ENCODE measurements at regions not wholly inside any gene's neighbourhood (a gene's known extent, or its start where the extent isn't known, plus 50 kb on each side); places are given as distances from the start of the nearest gene placed in this dataset.

- no TSS peak for BruUV-seq (replicated peaks)
- ATAC-seq (no peak), DNase-seq (ENCODE audit: low read depth, low spot score) (no peak)
- no peaks in the 10 kb centered on the region; a peak in 1 of 4 replicates for H3K9me3 ChIP-seq (ENCODE audit: control insufficient read depth in 1 of 2, insufficient read depth in 1 of 2, low read depth in 1 of 2, low read length in 2 of 2)
- no peaks in the 10 kb centered on the region for H3K27me3 ChIP-seq (ENCODE audit: insufficient read depth, low read length)
- ChIA-PET POLR2A (no interaction called here), CTCF (no interaction called here), RAD21 (ENCODE audit: low non-redundant PET in 1 of 2, low total read pairs in 2 of 2, uncharacterized antibody in 2 of 2, unreplicated experiment in 2 of 2) (no interaction called here)
- no peak overlapping the region for H2AFZ ChIP-seq (ENCODE audit: low read depth, low read length, poor library complexity, severe bottlenecking)
- TF ChIP-seq, protein P1, sequence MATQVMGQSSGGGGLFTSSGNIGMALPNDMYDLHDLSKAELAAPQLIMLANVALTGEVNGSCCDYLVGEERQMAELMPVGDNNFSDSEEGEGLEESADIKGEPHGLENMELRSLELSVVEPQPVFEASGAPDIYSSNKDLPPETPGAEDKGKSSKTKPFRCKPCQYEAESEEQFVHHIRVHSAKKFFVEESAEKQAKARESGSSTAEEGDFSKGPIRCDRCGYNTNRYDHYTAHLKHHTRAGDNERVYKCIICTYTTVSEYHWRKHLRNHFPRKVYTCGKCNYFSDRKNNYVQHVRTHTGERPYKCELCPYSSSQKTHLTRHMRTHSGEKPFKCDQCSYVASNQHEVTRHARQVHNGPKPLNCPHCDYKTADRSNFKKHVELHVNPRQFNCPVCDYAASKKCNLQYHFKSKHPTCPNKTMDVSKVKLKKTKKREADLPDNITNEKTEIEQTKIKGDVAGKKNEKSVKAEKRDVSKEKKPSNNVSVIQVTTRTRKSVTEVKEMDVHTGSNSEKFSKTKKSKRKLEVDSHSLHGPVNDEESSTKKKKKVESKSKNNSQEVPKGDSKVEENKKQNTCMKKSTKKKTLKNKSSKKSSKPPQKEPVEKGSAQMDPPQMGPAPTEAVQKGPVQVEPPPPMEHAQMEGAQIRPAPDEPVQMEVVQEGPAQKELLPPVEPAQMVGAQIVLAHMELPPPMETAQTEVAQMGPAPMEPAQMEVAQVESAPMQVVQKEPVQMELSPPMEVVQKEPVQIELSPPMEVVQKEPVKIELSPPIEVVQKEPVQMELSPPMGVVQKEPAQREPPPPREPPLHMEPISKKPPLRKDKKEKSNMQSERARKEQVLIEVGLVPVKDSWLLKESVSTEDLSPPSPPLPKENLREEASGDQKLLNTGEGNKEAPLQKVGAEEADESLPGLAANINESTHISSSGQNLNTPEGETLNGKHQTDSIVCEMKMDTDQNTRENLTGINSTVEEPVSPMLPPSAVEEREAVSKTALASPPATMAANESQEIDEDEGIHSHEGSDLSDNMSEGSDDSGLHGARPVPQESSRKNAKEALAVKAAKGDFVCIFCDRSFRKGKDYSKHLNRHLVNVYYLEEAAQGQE (IDR thresholded peaks at IDR 0.05; ENCODE audit: low read depth): no peak
- TF ChIP-seq SRF (IDR thresholded peaks at IDR 0.05; ENCODE audit: low read depth) (no peak), POLR2A (IDR thresholded peaks at IDR 0.05; ENCODE audit: borderline replicate concordance, extremely low read depth, insufficient read depth, insufficient read length) (no peak), FOSL1 (IDR thresholded peaks at IDR 0.05; ENCODE audit: low read depth) (no peak), YY1 (IDR thresholded peaks at IDR 0.05; ENCODE audit: extremely low read depth, insufficient replicate concordance, low read depth, low read length) (no peak), SP1 (IDR thresholded peaks at IDR 0.05; ENCODE audit: low read depth) (no peak), EZH2 (IDR thresholded peaks at IDR 0.05) (no peak), ELF1 (IDR thresholded peaks at IDR 0.05; ENCODE audit: borderline replicate concordance, low read depth) (no peak), CEBPB (IDR thresholded peaks at IDR 0.05; ENCODE audit: low read depth) (no peak), CBX3 (IDR thresholded peaks at IDR 0.05; ENCODE audit: low read depth) (no peak), EZH2phosphoT487 (IDR thresholded peaks at IDR 0.05; ENCODE audit: borderline replicate concordance) (no peak), TCF7L2 (IDR thresholded peaks at IDR 0.05; ENCODE audit: borderline replicate concordance, extremely low read depth, insufficient read depth, insufficient read length) (no peak), EGR1 (IDR thresholded peaks at IDR 0.05; ENCODE audit: low read depth) (no peak), ZNF274 (IDR thresholded peaks at IDR 0.05; ENCODE audit: low read depth, low read length) (no peak)
- TF ChIP-seq, protein P2, sequence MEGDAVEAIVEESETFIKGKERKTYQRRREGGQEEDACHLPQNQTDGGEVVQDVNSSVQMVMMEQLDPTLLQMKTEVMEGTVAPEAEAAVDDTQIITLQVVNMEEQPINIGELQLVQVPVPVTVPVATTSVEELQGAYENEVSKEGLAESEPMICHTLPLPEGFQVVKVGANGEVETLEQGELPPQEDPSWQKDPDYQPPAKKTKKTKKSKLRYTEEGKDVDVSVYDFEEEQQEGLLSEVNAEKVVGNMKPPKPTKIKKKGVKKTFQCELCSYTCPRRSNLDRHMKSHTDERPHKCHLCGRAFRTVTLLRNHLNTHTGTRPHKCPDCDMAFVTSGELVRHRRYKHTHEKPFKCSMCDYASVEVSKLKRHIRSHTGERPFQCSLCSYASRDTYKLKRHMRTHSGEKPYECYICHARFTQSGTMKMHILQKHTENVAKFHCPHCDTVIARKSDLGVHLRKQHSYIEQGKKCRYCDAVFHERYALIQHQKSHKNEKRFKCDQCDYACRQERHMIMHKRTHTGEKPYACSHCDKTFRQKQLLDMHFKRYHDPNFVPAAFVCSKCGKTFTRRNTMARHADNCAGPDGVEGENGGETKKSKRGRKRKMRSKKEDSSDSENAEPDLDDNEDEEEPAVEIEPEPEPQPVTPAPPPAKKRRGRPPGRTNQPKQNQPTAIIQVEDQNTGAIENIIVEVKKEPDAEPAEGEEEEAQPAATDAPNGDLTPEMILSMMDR (IDR thresholded peaks at IDR 0.05 in 2 of 3, conservative IDR thresholded peaks at IDR 0.05 in 1 of 3; ENCODE audit: borderline replicate concordance in 1 of 3, insufficient read depth in 1 of 3, low read depth in 2 of 3, low read length in 2 of 3): no peak
- TF ChIP-seq, protein P3, sequence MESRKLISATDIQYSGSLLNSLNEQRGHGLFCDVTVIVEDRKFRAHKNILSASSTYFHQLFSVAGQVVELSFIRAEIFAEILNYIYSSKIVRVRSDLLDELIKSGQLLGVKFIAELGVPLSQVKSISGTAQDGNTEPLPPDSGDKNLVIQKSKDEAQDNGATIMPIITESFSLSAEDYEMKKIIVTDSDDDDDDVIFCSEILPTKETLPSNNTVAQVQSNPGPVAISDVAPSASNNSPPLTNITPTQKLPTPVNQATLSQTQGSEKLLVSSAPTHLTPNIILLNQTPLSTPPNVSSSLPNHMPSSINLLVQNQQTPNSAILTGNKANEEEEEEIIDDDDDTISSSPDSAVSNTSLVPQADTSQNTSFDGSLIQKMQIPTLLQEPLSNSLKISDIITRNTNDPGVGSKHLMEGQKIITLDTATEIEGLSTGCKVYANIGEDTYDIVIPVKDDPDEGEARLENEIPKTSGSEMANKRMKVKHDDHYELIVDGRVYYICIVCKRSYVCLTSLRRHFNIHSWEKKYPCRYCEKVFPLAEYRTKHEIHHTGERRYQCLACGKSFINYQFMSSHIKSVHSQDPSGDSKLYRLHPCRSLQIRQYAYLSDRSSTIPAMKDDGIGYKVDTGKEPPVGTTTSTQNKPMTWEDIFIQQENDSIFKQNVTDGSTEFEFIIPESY (IDR thresholded peaks at IDR 0.05; ENCODE audit: extremely low read depth, insufficient replicate concordance, low read length): no peak
- TF ChIP-seq, protein P4, sequence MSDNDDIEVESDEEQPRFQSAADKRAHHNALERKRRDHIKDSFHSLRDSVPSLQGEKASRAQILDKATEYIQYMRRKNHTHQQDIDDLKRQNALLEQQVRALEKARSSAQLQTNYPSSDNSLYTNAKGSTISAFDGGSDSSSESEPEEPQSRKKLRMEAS (IDR thresholded peaks at IDR 0.05): no peak
- H3K4me2 ChIP-seq (ENCODE audit: low read length): no peak overlapping the region
- intact Hi-C loops (cut with micrococcal nuclease): no loop called here
- no peak overlapping the region for H3K9ac ChIP-seq (ENCODE audit: low read length)
- H3K9me2 ChIP-seq (ENCODE audit: insufficient read depth): no peaks in the 10 kb centered on the region
- no peaks in the 10 kb centered on the region for H4K20me1 ChIP-seq (ENCODE audit: insufficient read depth)
- no peak overlapping the region for H3K27ac ChIP-seq (ENCODE audit: low read depth, low read length)
- H3K4me1 ChIP-seq (ENCODE audit: control insufficient read depth in 1 of 2, insufficient read depth in 2 of 2, low read length in 2 of 2): no peaks in the 10 kb centered on the region
- no peaks in the 10 kb centered on the region for H3K79me2 ChIP-seq (ENCODE audit: insufficient read depth, low read length)
- H3K4me3 ChIP-seq (replicated peaks in 1 of 2; ENCODE audit: low read depth in 1 of 2, low read length in 2 of 2): no peak overlapping the region
- no peaks in the 10 kb centered on the region for H3K36me3 ChIP-seq (ENCODE audit: control insufficient read depth in 1 of 2, insufficient read depth in 2 of 2, low read length in 2 of 2)
Measured at GRCh38 chr11:115119146-115119545, 385.1 kb downstream of the CADM1 start.

Data from HCT116 (cell line).